Erythroblast (primary cell): ENCODE measurements at regions not wholly inside any gene's neighbourhood (a gene's known extent, or its start where the extent isn't known, plus 50 kb on each side); places are given as distances from the start of the nearest gene placed in this dataset.

Source experiments
- DNase-seq, 2 experiments: peaks; one replicate each; lab custom pipeline; 2025; lab: John Stamatoyannopoulos, UW
- GATA1 ChIP-seq: IDR thresholded peaks from 2 replicates; pipeline ENCODE4 v1.6.1; 2011; ENCODE audit warnings: low read depth, mild to moderate bottlenecking, control low read depth, low read length, moderate library complexity
- POLR2A ChIP-seq: IDR thresholded peaks from 2 replicates; pipeline ENCODE4 v1.6.1; 2011; ENCODE audit warnings: mild to moderate bottlenecking, low read length

DNA sequence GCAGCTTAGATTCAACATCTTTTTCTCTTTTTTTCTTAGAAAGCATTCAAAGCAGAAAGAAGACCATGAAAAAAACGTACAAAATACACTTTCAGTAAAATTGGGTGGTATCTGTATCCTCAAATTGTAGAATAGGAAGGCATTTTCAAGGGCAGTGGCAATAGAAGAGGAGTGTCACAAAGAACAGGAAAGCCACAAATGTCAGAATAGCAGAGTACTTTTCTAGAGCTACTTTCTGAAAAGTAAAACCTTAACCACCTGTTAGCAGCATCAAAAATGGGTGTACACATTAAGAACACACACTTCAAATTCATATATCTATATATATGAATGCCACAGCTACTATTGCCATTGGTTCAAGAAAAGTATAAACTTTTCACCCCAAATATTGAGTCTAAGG is 412.1 kb upstream of the DCN start:
- no peak for DNase-seq
- no peak for TF ChIP-seq GATA1
- no peak for TF ChIP-seq POLR2A

GRCh38 chr12:91591639-91591987 is 409.0 kb upstream of the DCN start:
- TF ChIP-seq POLR2A (no peak), GATA1 (no peak)
- no peak for DNase-seq

GRCh38 chr12:91590966-91591638 is 408.5 kb upstream of the DCN start:
- TF ChIP-seq GATA1 (no peak), POLR2A (no peak)
- no peak for DNase-seq

- TF ChIP-seq GATA1 (no peak), POLR2A (no peak)
- no peak for DNase-seq
These were observed 406.3 kb upstream of the DCN start for GRCh38 chr12:91588874-91589454.

GRCh38 chr12:91586015-91586414 is 403.4 kb upstream of the DCN start:
- no peak for DNase-seq
- TF ChIP-seq POLR2A (no peak), GATA1 (no peak)

- TF ChIP-seq GATA1 (no peak), POLR2A (no peak)
- DNase-seq = no peak
These were observed 400.2 kb upstream of the DCN start for GRCh38 chr12:91582811-91583210.

- no peak for TF ChIP-seq GATA1
- TF ChIP-seq POLR2A = no peak
- no peak for DNase-seq
These were observed 397.1 kb upstream of the DCN start for GRCh38 chr12:91579516-91580263.

DNA sequence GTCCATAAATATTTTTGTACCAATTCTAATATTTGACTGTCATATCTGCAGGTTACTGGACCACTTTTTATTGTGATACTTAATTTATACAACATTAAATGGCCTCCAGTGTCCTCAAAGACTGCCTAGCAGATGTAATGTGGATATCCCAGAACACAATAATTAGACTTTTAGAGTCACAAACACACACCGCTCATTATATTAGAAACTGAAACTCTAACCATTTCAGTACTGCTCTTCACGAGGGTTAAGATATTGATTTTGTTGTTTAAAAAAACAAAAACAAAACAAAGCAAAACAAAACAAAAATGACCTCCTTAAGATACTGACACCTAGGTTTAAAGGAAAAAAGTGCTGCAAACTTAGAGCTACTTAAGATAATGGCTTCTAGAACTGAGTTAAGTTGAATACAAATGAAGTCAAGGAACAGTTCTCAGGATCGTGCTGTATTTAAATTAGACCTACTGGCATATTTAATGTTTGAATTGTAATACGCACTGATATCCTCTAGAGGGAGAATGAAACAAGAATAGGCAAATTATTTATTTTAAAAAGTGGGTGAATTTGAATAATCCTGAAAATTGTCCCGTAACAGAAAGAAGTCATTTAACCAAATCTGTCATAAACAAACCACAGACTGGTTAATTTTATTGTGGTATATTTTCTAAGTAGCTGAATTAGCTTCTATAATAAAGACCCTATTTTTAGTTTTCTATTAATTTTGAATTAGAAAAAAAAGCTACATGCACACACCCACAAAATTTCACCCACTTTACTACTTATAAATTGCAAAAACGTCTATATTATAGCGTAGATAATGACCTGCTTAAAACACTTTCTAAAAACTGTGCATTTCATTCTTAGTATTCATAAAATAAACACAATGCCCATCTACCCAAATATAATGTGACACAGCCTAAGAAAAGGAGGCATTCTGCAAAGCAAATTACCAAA is 395.2 kb upstream of the DCN start:
- DNase-seq = peak; percentile 2 to 15
- TF ChIP-seq GATA1 = no peak
- no peak for TF ChIP-seq POLR2A

DNA sequence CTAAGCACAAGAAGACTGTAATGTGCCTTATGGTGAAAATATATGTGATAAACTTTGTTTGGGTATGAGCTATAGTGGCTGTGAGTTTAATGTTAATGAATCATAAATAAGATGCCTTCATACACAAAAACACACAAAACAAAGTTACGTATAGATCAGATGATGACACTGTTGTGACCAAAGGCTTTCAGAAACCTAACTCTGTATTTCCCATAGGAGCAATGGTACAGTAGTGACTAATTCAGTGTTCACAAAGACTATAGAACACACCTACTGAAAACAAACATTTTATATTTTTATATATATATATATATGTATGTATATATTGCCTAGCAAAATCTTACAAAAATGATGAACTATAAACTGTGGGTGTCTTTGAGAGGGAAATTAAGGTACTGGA is 393.8 kb upstream of the DCN start:
- no peak for DNase-seq
- no peak for TF ChIP-seq GATA1
- TF ChIP-seq POLR2A = no peak

DNA sequence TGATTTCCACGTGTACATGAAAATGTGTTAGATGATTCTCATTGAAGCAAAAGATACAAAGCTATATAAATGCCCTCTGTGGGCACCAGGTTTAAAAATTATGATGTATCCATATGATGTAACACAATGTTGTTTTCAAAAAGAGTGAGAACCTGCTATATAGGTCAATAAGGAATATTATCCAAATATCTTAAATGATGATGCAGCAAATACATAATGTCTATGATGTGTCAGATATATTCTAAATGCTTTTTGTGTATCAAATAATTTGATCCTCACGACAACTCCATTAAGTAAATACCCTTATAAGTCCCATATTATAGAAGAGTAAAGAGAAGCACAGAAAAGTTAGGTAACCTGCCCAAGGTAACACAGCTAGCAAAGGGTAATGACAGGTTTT is 393.0 kb upstream of the DCN start:
- DNase-seq = no peak
- no peak for TF ChIP-seq POLR2A
- TF ChIP-seq GATA1 = no peak

- TF ChIP-seq POLR2A (no peak), GATA1 (no peak)
- DNase-seq = no peak
These were observed 392.4 kb upstream of the DCN start for GRCh38 chr12:91574975-91575374.

DNA sequence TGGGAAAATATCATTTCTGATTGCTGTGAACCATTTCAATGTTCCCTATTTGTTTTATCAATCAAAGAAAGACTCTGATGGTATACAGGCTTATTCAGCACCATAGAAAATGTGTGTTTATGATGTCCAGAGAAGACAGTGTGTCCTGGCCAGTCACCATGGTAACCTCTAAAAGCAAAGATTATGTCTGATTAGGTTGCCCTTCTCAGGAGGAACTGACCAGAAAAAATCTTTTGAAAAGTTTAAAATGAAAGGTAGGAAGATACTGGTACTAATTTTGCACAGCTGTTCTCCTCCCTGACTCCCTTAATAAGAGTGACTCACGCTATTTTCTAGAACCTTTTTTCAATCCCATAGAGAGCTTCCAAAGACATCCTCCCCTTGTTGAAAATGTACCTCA is 391.8 kb upstream of the DCN start:
- no peak for TF ChIP-seq POLR2A
- no peak for TF ChIP-seq GATA1

DNA sequence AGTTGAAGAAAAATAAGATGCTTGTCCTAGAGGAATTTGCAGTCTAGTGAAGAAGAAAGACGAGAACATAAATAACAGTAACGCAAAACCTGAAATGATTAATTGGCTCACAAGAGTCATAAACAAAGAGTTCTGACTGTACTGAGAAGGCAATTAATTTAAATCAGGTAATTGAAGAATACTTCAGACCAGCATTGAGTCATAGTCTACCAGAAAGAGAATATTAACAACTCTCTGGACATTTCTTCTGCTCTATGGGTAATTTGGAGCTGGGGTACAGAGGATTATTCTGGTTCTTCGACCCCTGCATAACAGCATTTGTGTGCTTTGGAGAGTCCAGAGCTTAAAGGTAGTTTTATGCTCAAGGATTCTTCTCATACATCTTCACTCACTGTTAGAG is 390.3 kb upstream of the DCN start:
- TF ChIP-seq GATA1 (no peak), POLR2A (no peak)

More for the DNA sequence above, 391.8 kb upstream of the DCN start:
- DNase-seq = no peak

More for the DNA sequence above, 390.3 kb upstream of the DCN start:
- DNase-seq = no peak
